Activated T-helper 17 cell treated with anti-CD3 and anti-CD28 coated beads, Interleukin-2, amount 50 U/mL, for 72 hours (primary cell): ENCODE measurements at regions not wholly inside any gene's neighbourhood (a gene's known extent, or its start where the extent isn't known, plus 50 kb on each side); places are given as distances from the start of the nearest gene placed in this dataset.

Experiments
- ATAC-seq: fragments of 150-1000 bp; cut with Tn5 transposase; replicated peaks from 2 replicates; pipeline ENCODE4 v1.10.0; 2021; ENCODE audit warnings: mild to moderate bottlenecking, moderate library complexity
- H3K27ac Mint-ChIP-seq: one replicate; pipeline ENCODE4 v1.8.0; 2022; ENCODE audit warnings: mixed read lengths
- H3K27me3 Mint-ChIP-seq: one replicate; pipeline ENCODE4 v1.8.0; 2022; ENCODE audit warnings: mixed read lengths
- H3K36me3 Mint-ChIP-seq: one replicate; pipeline ENCODE4 v1.8.0; 2022; ENCODE audit warnings: low read depth, mild to moderate bottlenecking, mixed read lengths
- H3K4me1 Mint-ChIP-seq: one replicate; pipeline ENCODE4 v1.8.0; 2022; ENCODE audit warnings: mixed read lengths
- H3K4me3 Mint-ChIP-seq: one replicate; pipeline ENCODE4 v1.8.0; 2022; ENCODE audit warnings: mild to moderate bottlenecking, mixed read lengths
- H3K9me3 Mint-ChIP-seq: one replicate; pipeline ENCODE4 v1.8.0; 2022; ENCODE audit warnings: mixed read lengths

GRCh38 chr3:170752571-170753155, 117.3 kb downstream of the RPL22L1 start:
- no peaks in the 10 kb centered on the region for H3K9me3 Mint-ChIP-seq
- H3K36me3 Mint-ChIP-seq = no peaks in the 10 kb centered on the region
- H3K27ac Mint-ChIP-seq = no peak overlapping the region
- no peak for ATAC-seq
- peaks cover 31% of the 10 kb centered on the region for H3K27me3 Mint-ChIP-seq
- H3K4me3 Mint-ChIP-seq = no peak overlapping the region
- no peaks in the 10 kb centered on the region for H3K4me1 Mint-ChIP-seq

- peaks cover 37% of the 10 kb centered on the region for H3K27me3 Mint-ChIP-seq
Observed at GRCh38 chr3:170751899-170752293, 118.1 kb downstream of the RPL22L1 start.

GRCh38 chr3:170751083-170751898, 118.7 kb downstream of the RPL22L1 start:
- Mint-ChIP-seq H3K4me3 (no peak overlapping the region), H3K36me3 (no peaks in the 10 kb centered on the region), H3K27ac (no peak overlapping the region), H3K4me1 (no peaks in the 10 kb centered on the region), H3K9me3 (no peaks in the 10 kb centered on the region), H3K27me3 (peaks cover 43% of the 10 kb centered on the region)
- no peak for ATAC-seq

More at GRCh38 chr3:170751899-170752293, 118.1 kb downstream of the RPL22L1 start:
- H3K4me3 Mint-ChIP-seq = no peak overlapping the region
- no peaks in the 10 kb centered on the region for H3K36me3 Mint-ChIP-seq
- no peaks in the 10 kb centered on the region for H3K9me3 Mint-ChIP-seq
- no peak for ATAC-seq
- H3K4me1 Mint-ChIP-seq = no peaks in the 10 kb centered on the region
- H3K27ac Mint-ChIP-seq = no peak overlapping the region

GRCh38 chr3:170750478-170750830, 119.5 kb downstream of the RPL22L1 start:
- Mint-ChIP-seq H3K4me3 (no peak overlapping the region), H3K4me1 (no peaks in the 10 kb centered on the region), H3K36me3 (no peaks in the 10 kb centered on the region), H3K27me3 (peaks cover 47% of the 10 kb centered on the region), H3K9me3 (no peaks in the 10 kb centered on the region), H3K27ac (no peak overlapping the region)
- no peak for ATAC-seq

- H3K4me3 Mint-ChIP-seq = no peak overlapping the region
- ATAC-seq = no peak
- H3K4me1 Mint-ChIP-seq = no peaks in the 10 kb centered on the region
- no peak overlapping the region for H3K27ac Mint-ChIP-seq
- H3K36me3 Mint-ChIP-seq = no peaks in the 10 kb centered on the region
- H3K9me3 Mint-ChIP-seq = no peaks in the 10 kb centered on the region
- peaks cover 47% of the 10 kb centered on the region for H3K27me3 Mint-ChIP-seq
Observed at GRCh38 chr3:170749765-170750477, 120.1 kb downstream of the RPL22L1 start.

- Mint-ChIP-seq H3K9me3 (no peaks in the 10 kb centered on the region), H3K4me1 (no peaks in the 10 kb centered on the region), H3K36me3 (no peaks in the 10 kb centered on the region), H3K4me3 (no peak overlapping the region), H3K27ac (no peak overlapping the region), H3K27me3 (peaks cover 44% of the 10 kb centered on the region)
- ATAC-seq = no peak
Observed at GRCh38 chr3:170749185-170749584, 120.8 kb downstream of the RPL22L1 start.

GRCh38 chr3:170746175-170746942, 123.6 kb downstream of the RPL22L1 start:
- no peaks in the 10 kb centered on the region for H3K9me3 Mint-ChIP-seq
- no peak overlapping the region for H3K27ac Mint-ChIP-seq
- H3K36me3 Mint-ChIP-seq = no peaks in the 10 kb centered on the region
- H3K27me3 Mint-ChIP-seq = peaks cover 40% of the 10 kb centered on the region
- ATAC-seq = no peak
- H3K4me3 Mint-ChIP-seq = no peak overlapping the region
- H3K4me1 Mint-ChIP-seq = no peaks in the 10 kb centered on the region

GRCh38 chr3:170745211-170745718, 124.7 kb downstream of the RPL22L1 start:
- peaks cover 37% of the 10 kb centered on the region for H3K27me3 Mint-ChIP-seq
- H3K4me3 Mint-ChIP-seq = no peak overlapping the region
- H3K36me3 Mint-ChIP-seq = no peaks in the 10 kb centered on the region
- peak; percentile 43 for ATAC-seq
- no peaks in the 10 kb centered on the region for H3K4me1 Mint-ChIP-seq
- H3K27ac Mint-ChIP-seq = no peak overlapping the region
- no peaks in the 10 kb centered on the region for H3K9me3 Mint-ChIP-seq

GRCh38 chr3:170741756-170742529, 128.1 kb downstream of the RPL22L1 start:
- no peak overlapping the region for H3K27ac Mint-ChIP-seq
- no peaks in the 10 kb centered on the region for H3K36me3 Mint-ChIP-seq
- no peak overlapping the region for H3K4me3 Mint-ChIP-seq
- no peaks in the 10 kb centered on the region for H3K9me3 Mint-ChIP-seq
- H3K27me3 Mint-ChIP-seq = peaks cover 22% of the 10 kb centered on the region
- H3K4me1 Mint-ChIP-seq = no peaks in the 10 kb centered on the region
- ATAC-seq = no peak

- ATAC-seq = no peak
Observed at GRCh38 chr3:170740726-170741591, 129.0 kb downstream of the RPL22L1 start.

GRCh38 chr3:170740285-170740684, 129.7 kb downstream of the RPL22L1 start:
- no peak overlapping the region for H3K4me3 Mint-ChIP-seq
- no peaks in the 10 kb centered on the region for H3K9me3 Mint-ChIP-seq
- no peaks in the 10 kb centered on the region for H3K4me1 Mint-ChIP-seq
- H3K27me3 Mint-ChIP-seq = peaks cover 11% of the 10 kb centered on the region
- no peaks in the 10 kb centered on the region for H3K36me3 Mint-ChIP-seq
- H3K27ac Mint-ChIP-seq = no peak overlapping the region
- no peak for ATAC-seq

More at GRCh38 chr3:170740726-170741591, 129.0 kb downstream of the RPL22L1 start:
- no peak overlapping the region for H3K4me3 Mint-ChIP-seq
- no peak overlapping the region for H3K27ac Mint-ChIP-seq
- H3K36me3 Mint-ChIP-seq = no peaks in the 10 kb centered on the region
- H3K4me1 Mint-ChIP-seq = no peaks in the 10 kb centered on the region
- no peaks in the 10 kb centered on the region for H3K9me3 Mint-ChIP-seq
- peaks cover 15% of the 10 kb centered on the region for H3K27me3 Mint-ChIP-seq

GRCh38 chr3:170739410-170739809, 130.6 kb downstream of the RPL22L1 start:
- H3K27me3 Mint-ChIP-seq = peaks cover 18% of the 10 kb centered on the region
- H3K4me3 Mint-ChIP-seq = no peak overlapping the region
- H3K36me3 Mint-ChIP-seq = no peaks in the 10 kb centered on the region
- no peaks in the 10 kb centered on the region for H3K9me3 Mint-ChIP-seq
- H3K27ac Mint-ChIP-seq = no peak overlapping the region
- no peak for ATAC-seq
- no peaks in the 10 kb centered on the region for H3K4me1 Mint-ChIP-seq

GRCh38 chr3:170738766-170739165, 131.2 kb downstream of the RPL22L1 start:
- Mint-ChIP-seq H3K27ac (no peak overlapping the region), H3K36me3 (no peaks in the 10 kb centered on the region), H3K9me3 (no peaks in the 10 kb centered on the region), H3K4me3 (no peak overlapping the region), H3K4me1 (no peaks in the 10 kb centered on the region), H3K27me3 (peaks cover 19% of the 10 kb centered on the region)
- no peak for ATAC-seq
